ENCODE measurements at regions not wholly inside any gene's neighbourhood (a gene's known extent, or its start where the extent isn't known, plus 50 kb on each side); places are given as distances from the start of the nearest gene placed in this dataset.

DNA sequence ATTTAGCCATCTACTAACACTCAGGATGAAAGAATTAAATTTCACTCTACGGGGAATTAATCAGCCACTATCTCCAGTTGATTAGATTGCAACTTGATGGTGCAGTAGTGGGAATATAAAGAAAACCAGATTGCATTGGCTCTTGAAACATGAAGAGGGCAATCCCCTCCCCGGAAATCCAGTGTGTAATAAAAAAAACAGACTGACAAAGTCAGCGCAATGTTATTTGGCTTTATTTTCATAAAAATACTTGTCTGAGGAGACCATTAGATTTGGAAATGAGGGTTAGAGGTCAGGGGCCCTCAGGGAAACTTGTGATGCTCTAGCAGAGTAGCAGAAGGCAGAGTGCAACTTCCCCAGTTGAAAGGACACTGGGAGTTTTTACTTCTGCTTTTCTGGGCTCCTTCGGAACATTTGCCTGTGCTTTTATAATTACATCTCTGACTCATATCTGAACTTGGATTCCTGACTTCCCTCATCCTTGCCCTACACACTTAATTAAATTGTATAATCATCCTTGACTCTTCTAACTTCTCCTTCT is 326.8 kb downstream of the TUSC7 start:
- Histone ChIP-seq H3K79me2 (replicated peaks; ENCODE audit: insufficient read depth) (no peaks in the 10 kb centered on the region), H3K4me3 (no peak overlapping the region), H3K4me2 (0 out of 2 replicates have a peak overlapping the region, but pooled peaks have one; percentile 13), H4K20me1 (replicated peaks; ENCODE audit: insufficient read depth) (no peaks in the 10 kb centered on the region), H3F3A (replicated peaks; ENCODE audit: low read depth) (no peaks in the 10 kb centered on the region), H3K27ac (ENCODE audit: low read depth) (no peak overlapping the region), H2AFZ (0 out of 2 replicates have a peak overlapping the region, but pooled peaks have one; percentile 61), H3K9me2 (ENCODE audit: insufficient read depth) (no peaks in the 10 kb centered on the region), H3K4me1 (ENCODE audit: insufficient read depth) (peaks cover 20% of the 10 kb centered on the region), H3K27me3 (ENCODE audit: insufficient read depth) (no peaks in the 10 kb centered on the region), H3K36me3 (ENCODE audit: insufficient read depth) (no peaks in the 10 kb centered on the region)
- Mint-ChIP-seq H3K4me3 (no peak overlapping the region), H3K27ac (no peak overlapping the region), H3K9me3 (peaks cover 17% of the 10 kb centered on the region; the same call in 2 of the 3 replicates), H3K4me1 (peaks cover 16% of the 10 kb centered on the region), H3K27me3 (ENCODE audit: insufficient read depth, low read depth, poor library complexity) (no peaks in the 10 kb centered on the region), H3K36me3 (ENCODE audit: low read depth) (peaks cover 3% of the 10 kb centered on the region; the same call in 1 of the 3 replicates)
- ATAC-seq (no peak), DNase-seq (ENCODE audit: low spot score) (no peak)
- TF ChIP-seq, protein P1, sequence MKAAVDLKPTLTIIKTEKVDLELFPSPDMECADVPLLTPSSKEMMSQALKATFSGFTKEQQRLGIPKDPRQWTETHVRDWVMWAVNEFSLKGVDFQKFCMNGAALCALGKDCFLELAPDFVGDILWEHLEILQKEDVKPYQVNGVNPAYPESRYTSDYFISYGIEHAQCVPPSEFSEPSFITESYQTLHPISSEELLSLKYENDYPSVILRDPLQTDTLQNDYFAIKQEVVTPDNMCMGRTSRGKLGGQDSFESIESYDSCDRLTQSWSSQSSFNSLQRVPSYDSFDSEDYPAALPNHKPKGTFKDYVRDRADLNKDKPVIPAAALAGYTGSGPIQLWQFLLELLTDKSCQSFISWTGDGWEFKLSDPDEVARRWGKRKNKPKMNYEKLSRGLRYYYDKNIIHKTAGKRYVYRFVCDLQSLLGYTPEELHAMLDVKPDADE (IDR thresholded peaks at IDR 0.05) = no peak
- TF ChIP-seq, protein P2, sequence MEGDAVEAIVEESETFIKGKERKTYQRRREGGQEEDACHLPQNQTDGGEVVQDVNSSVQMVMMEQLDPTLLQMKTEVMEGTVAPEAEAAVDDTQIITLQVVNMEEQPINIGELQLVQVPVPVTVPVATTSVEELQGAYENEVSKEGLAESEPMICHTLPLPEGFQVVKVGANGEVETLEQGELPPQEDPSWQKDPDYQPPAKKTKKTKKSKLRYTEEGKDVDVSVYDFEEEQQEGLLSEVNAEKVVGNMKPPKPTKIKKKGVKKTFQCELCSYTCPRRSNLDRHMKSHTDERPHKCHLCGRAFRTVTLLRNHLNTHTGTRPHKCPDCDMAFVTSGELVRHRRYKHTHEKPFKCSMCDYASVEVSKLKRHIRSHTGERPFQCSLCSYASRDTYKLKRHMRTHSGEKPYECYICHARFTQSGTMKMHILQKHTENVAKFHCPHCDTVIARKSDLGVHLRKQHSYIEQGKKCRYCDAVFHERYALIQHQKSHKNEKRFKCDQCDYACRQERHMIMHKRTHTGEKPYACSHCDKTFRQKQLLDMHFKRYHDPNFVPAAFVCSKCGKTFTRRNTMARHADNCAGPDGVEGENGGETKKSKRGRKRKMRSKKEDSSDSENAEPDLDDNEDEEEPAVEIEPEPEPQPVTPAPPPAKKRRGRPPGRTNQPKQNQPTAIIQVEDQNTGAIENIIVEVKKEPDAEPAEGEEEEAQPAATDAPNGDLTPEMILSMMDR (conservative IDR thresholded peaks at IDR 0.05; ENCODE audit: low read depth in 2 of 2) = no peak
- TF ChIP-seq NANOG (IDR thresholded peaks at IDR 0.05; ENCODE audit: borderline replicate concordance) (no peak), EZH2phosphoT487 (IDR thresholded peaks at IDR 0.05; ENCODE audit: unreplicated experiment) (no peak), STAT1 (IDR thresholded peaks at IDR 0.05; ENCODE audit: unreplicated experiment) (no peak), ZNF331 (CRISPR knock-in tag; IDR thresholded peaks at IDR 0.05; ENCODE audit: low read depth) (no peak), ZNF114 (CRISPR knock-in tag; IDR thresholded peaks at IDR 0.05) (no peak), JUNB (IDR thresholded peaks at IDR 0.05; ENCODE audit: unreplicated experiment) (no peak), CREB1 (CRISPR knock-in tag; IDR thresholded peaks at IDR 0.05; ENCODE audit: low read depth) (no peak), EZH2 (IDR thresholded peaks at IDR 0.05; ENCODE audit: low read depth, unreplicated experiment) (no peak), POLR2AphosphoS5 (IDR thresholded peaks at IDR 0.05; ENCODE audit: low read depth) (no peak)
- TF ChIP-seq, protein P3, sequence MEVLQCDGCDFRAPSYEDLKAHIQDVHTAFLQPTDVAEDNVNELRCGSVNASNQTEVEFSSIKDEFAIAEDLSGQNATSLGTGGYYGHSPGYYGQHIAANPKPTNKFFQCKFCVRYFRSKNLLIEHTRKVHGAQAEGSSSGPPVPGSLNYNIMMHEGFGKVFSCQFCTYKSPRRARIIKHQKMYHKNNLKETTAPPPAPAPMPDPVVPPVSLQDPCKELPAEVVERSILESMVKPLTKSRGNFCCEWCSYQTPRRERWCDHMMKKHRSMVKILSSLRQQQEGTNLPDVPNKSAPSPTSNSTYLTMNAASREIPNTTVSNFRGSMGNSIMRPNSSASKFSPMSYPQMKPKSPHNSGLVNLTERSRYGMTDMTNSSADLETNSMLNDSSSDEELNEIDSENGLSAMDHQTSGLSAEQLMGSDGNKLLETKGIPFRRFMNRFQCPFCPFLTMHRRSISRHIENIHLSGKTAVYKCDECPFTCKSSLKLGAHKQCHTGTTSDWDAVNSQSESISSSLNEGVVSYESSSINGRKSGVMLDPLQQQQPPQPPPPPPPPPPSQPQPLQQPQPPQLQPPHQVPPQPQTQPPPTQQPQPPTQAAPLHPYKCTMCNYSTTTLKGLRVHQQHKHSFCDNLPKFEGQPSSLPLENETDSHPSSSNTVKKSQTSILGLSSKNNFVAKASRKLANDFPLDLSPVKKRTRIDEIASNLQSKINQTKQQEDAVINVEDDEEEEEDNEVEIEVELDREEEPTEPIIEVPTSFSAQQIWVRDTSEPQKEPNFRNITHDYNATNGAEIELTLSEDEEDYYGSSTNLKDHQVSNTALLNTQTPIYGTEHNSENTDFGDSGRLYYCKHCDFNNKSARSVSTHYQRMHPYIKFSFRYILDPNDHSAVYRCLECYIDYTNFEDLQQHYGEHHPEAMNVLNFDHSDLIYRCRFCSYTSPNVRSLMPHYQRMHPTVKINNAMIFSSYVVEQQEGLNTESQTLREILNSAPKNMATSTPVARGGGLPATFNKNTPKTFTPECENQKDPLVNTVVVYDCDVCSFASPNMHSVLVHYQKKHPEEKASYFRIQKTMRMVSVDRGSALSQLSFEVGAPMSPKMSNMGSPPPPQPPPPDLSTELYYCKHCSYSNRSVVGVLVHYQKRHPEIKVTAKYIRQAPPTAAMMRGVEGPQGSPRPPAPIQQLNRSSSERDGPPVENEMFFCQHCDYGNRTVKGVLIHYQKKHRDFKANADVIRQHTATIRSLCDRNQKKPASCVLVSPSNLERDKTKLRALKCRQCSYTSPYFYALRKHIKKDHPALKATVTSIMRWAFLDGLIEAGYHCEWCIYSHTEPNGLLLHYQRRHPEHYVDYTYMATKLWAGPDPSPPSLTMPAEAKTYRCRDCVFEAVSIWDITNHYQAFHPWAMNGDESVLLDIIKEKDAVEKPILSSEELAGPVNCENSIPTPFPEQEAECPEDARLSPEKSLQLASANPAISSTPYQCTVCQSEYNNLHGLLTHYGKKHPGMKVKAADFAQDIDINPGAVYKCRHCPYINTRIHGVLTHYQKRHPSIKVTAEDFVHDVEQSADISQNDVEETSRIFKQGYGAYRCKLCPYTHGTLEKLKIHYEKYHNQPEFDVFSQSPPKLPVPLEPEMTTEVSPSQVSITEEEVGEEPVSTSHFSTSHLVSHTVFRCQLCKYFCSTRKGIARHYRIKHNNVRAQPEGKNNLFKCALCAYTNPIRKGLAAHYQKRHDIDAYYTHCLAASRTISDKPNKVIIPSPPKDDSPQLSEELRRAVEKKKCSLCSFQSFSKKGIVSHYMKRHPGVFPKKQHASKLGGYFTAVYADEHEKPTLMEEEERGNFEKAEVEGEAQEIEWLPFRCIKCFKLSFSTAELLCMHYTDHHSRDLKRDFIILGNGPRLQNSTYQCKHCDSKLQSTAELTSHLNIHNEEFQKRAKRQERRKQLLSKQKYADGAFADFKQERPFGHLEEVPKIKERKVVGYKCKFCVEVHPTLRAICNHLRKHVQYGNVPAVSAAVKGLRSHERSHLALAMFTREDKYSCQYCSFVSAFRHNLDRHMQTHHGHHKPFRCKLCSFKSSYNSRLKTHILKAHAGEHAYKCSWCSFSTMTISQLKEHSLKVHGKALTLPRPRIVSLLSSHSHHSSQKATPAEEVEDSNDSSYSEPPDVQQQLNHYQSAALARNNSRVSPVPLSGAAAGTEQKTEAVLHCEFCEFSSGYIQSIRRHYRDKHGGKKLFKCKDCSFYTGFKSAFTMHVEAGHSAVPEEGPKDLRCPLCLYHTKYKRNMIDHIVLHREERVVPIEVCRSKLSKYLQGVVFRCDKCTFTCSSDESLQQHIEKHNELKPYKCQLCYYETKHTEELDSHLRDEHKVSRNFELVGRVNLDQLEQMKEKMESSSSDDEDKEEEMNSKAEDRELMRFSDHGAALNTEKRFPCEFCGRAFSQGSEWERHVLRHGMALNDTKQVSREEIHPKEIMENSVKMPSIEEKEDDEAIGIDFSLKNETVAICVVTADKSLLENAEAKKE (CRISPR knock-in tag; IDR thresholded peaks at IDR 0.05) = no peak
- TF ChIP-seq, protein P4, sequence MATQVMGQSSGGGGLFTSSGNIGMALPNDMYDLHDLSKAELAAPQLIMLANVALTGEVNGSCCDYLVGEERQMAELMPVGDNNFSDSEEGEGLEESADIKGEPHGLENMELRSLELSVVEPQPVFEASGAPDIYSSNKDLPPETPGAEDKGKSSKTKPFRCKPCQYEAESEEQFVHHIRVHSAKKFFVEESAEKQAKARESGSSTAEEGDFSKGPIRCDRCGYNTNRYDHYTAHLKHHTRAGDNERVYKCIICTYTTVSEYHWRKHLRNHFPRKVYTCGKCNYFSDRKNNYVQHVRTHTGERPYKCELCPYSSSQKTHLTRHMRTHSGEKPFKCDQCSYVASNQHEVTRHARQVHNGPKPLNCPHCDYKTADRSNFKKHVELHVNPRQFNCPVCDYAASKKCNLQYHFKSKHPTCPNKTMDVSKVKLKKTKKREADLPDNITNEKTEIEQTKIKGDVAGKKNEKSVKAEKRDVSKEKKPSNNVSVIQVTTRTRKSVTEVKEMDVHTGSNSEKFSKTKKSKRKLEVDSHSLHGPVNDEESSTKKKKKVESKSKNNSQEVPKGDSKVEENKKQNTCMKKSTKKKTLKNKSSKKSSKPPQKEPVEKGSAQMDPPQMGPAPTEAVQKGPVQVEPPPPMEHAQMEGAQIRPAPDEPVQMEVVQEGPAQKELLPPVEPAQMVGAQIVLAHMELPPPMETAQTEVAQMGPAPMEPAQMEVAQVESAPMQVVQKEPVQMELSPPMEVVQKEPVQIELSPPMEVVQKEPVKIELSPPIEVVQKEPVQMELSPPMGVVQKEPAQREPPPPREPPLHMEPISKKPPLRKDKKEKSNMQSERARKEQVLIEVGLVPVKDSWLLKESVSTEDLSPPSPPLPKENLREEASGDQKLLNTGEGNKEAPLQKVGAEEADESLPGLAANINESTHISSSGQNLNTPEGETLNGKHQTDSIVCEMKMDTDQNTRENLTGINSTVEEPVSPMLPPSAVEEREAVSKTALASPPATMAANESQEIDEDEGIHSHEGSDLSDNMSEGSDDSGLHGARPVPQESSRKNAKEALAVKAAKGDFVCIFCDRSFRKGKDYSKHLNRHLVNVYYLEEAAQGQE (IDR thresholded peaks at IDR 0.05; ENCODE audit: unreplicated experiment) = no peak

All from GM23338 (cell line).